HepG2 (cell line): ENCODE measurements at regions not wholly inside any gene's neighbourhood (a gene's known extent, or its start where the extent isn't known, plus 50 kb on each side); places are given as distances from the start of the nearest gene placed in this dataset.

Experiments used
- ATAC-seq: fragments of 200-7000 bp; cut with Tn5 transposase; 3 replicates; pipeline ENCODE4 v1.9.1; 2020; ENCODE audit warnings: mild to moderate bottlenecking, moderate library complexity
- BruUV-seq: library from RNA; stranded (reverse); fragments of 400-500 nt; replicated peaks from 2 replicates; lab custom pipeline; 2021; lab: Mats Ljungman, UMichigan
- CTCF ChIA-PET: fragments of 300-600 bp; formaldehyde crosslinking; extraction: SDS; loops from one replicate; lab custom pipeline; 2021; ENCODE audit warnings: low total read pairs, inconsistent platforms, low intra/inter-chr PET ratio; lab: Yijun Ruan, JAX
- POLR2A ChIA-PET: fragments of 350-600 bp; sonication (Branson Sonifier 250); formaldehyde crosslinking; loops from one replicate; lab custom pipeline; 2020; ENCODE audit warnings: antibody characterized with exemption, inconsistent platforms; lab: Yijun Ruan, JAX
- DNase-seq: peaks from one replicate; pipeline ENCODE4 v3.0.0-alpha.2; 2015; ENCODE audit warnings: low spot score
- FAIRE-seq: peaks from 3 replicates; lab custom pipeline; 2011; peaks lifted over from hg19 to GRCh38; lab: Jason Lieb, UNC
- H2AFZ ChIP-seq: one replicate; pipeline ENCODE4 v1.6.1; 2011; ENCODE audit warnings: low read length, inconsistent platforms
- H3K27ac ChIP-seq: fragments of 300-600 bp; 3 replicates; pipeline ENCODE4 v1.8.0; 2011; ENCODE audit warnings: mixed run types, mild to moderate bottlenecking, mixed read lengths, low read length, inconsistent platforms; ENCODE audit not compliant: insufficient read depth; ENCODE audit errors: extremely low read length
- H3K27me3 ChIP-seq, 2 experiments: fragments of 200-600 bp in 1 of 2; 2 replicates in 1 of 2; 3 replicates in 1 of 2; pipeline versions ENCODE4 v1.6.0 to v1.8.0; 2011; ENCODE audit warnings: low read length in 2 of 2, mild to moderate bottlenecking in 2 of 2, moderate library complexity in 2 of 2, inconsistent platforms in 1 of 2; ENCODE audit not compliant: insufficient read depth in 2 of 2, control insufficient read depth in 1 of 2
- H3K36me3 ChIP-seq, 2 experiments: fragments of 200-600 bp in 1 of 2; replicated peaks in 1 of 2; 2 replicates in 1 of 2; 3 replicates in 1 of 2; pipeline versions ENCODE4 v1.5.1 to v1.8.0; 2011; ENCODE audit warnings: low read length in 2 of 2, inconsistent platforms in 1 of 2; ENCODE audit not compliant: insufficient read depth in 2 of 2, control insufficient read depth in 1 of 2
- H3K4me1 ChIP-seq: 2 replicates; pipeline ENCODE4 v1.5.1; 2012; ENCODE audit warnings: low read length, inconsistent platforms; ENCODE audit not compliant: insufficient read depth
- H3K4me2 ChIP-seq: 2 replicates; pipeline ENCODE4 v1.6.0; 2011; ENCODE audit warnings: low read depth, low read length, inconsistent platforms
- H3K4me3 ChIP-seq, 3 experiments: fragments of 200-600 bp in 1 of 3; sonication (generic), shearing (Covaris generic) in 1 of 3; replicated peaks in 1 of 3; 2 replicates each; pipeline ENCODE4 v1.5.1; 2011 to 2016; ENCODE audit warnings: low read length in 3 of 3, inconsistent platforms in 2 of 3, low read depth in 2 of 3, mild to moderate bottlenecking in 2 of 3, control low read depth in 1 of 3, mixed read lengths in 1 of 3; ENCODE audit not compliant: insufficient read depth in 1 of 3
- H3K79me2 ChIP-seq: one replicate; pipeline ENCODE4 v1.6.1; 2011; ENCODE audit warnings: low read length, inconsistent platforms; ENCODE audit not compliant: insufficient read depth
- H3K9ac ChIP-seq: 2 replicates; pipeline ENCODE4 v1.6.0; 2011; ENCODE audit warnings: mild to moderate bottlenecking, low read depth, low read length, inconsistent platforms; ENCODE audit not compliant: insufficient read depth
- H3K9me3 ChIP-seq: 2 replicates; pipeline ENCODE4 v1.5.1; 2012; ENCODE audit warnings: mild to moderate bottlenecking, low read length
- H4K20me1 ChIP-seq: 2 replicates; pipeline ENCODE4 v1.6.0; 2011; ENCODE audit warnings: inconsistent platforms, mild to moderate bottlenecking, low read length, moderate library complexity; ENCODE audit not compliant: insufficient read depth
- HMG20A ChIP-seq: IDR thresholded peaks from 2 replicates; pipeline ENCODE4 v1.6.1; 2016; ENCODE audit warnings: borderline replicate concordance
- NFYB ChIP-seq: sonication (generic); formaldehyde crosslinking; IDR thresholded peaks from 2 replicates; pipeline ENCODE4 v1.4.0; 2020; ENCODE audit warnings: missing genetic modification reagents
- ZNF180 ChIP-seq: sonication (generic); formaldehyde crosslinking; IDR thresholded peaks from 2 replicates; pipeline ENCODE4 v1.4.0; 2020; ENCODE audit warnings: low read depth, missing genetic modification reagents, borderline replicate concordance
- ZNF572 ChIP-seq: sonication (generic); formaldehyde crosslinking; IDR thresholded peaks from 2 replicates; pipeline ENCODE4 v1.5.1; 2020; ENCODE audit warnings: mild to moderate bottlenecking, missing genetic modification reagents
- ZNF615 ChIP-seq: sonication (generic); formaldehyde crosslinking; IDR thresholded peaks from 2 replicates; pipeline ENCODE4 v1.5.0; 2020; ENCODE audit warnings: mild to moderate bottlenecking, missing genetic modification reagents, borderline replicate concordance
- ZSCAN29 ChIP-seq: sonication (generic); formaldehyde crosslinking; conservative IDR thresholded peaks from 2 replicates; pipeline ENCODE4 v1.4.0; 2020; ENCODE audit warnings: mild to moderate bottlenecking, missing genetic modification reagents
- WGBS: methylation state at CpG from one replicate; pipeline ENCODE4 v1.1.6; 2017; ENCODE audit warnings: low lambda C conversion rate; 5-methylcytosine and 5-hydroxymethylcytosine counted together
- in situ Hi-C: cut with HindIII; loops from 2 replicates; pipeline ENCODE4 v1.10.0; 2017; ENCODE audit warnings: low pct_unique_long_range_greater_than_20kb; ENCODE audit not compliant: extremely low pct_ligation_motif_present
- intact Hi-C: fragments of 100-400 bp; cut with micrococcal nuclease; formaldehyde crosslinking; loops from one replicate; pipeline ENCODE4 v1.10.0; 2022; ENCODE audit not compliant: unreplicated experiment
- TF ChIP-seq, protein P1 (sequence below): sonication (generic); formaldehyde crosslinking; IDR thresholded peaks from 2 replicates; pipeline ENCODE4 v1.5.0; 2020; ENCODE audit warnings: missing genetic modification reagents
- TF ChIP-seq, protein P2 (sequence below): sonication (generic); formaldehyde crosslinking; conservative IDR thresholded peaks from 2 replicates; pipeline ENCODE4 v1.4.0; 2020; ENCODE audit warnings: missing genetic modification reagents
- TF ChIP-seq, protein P3 (sequence below): sonication (generic); formaldehyde crosslinking; IDR thresholded peaks from 2 replicates; pipeline ENCODE4 v1.4.0; 2020; ENCODE audit warnings: missing genetic modification reagents, low read depth, mild to moderate bottlenecking, borderline replicate concordance
- TF ChIP-seq, protein P4 (sequence below): sonication (generic); formaldehyde crosslinking; IDR thresholded peaks from 2 replicates; pipeline ENCODE4 v1.4.0; 2020; ENCODE audit warnings: mild to moderate bottlenecking, low read depth, missing genetic modification reagents
- TF ChIP-seq, protein P5 (sequence below): sonication (generic); formaldehyde crosslinking; IDR thresholded peaks from 2 replicates; pipeline ENCODE4 v1.4.0; 2020; ENCODE audit warnings: mild to moderate bottlenecking, missing genetic modification reagents
- TF ChIP-seq, protein P6 (sequence below): fragments of 450-650 bp; IDR thresholded peaks from 2 replicates; pipeline ENCODE4 v1.6.1; 2017; ENCODE audit warnings: mild to moderate bottlenecking

DNA sequence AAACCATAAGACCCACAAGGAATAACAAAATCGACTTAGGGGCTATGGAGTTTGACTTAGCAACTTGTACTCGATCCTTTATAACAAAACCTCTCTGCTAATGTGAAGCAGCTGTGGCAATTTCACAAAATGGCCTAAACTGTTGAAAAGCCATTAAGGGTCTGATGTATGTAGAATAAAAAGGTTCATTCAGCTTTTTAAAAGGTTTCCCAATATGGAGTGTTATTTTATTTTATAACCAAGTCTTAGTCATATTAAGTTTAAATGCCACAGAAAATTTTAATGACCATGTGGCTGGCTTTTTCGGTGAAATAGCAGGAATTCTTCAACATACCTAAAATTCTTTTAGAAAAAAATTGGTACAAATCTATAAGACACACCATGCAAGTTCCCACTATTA, 291.8 kb upstream of the HAND2 start (continued):
- no peak for TF ChIP-seq ZSCAN29 (CRISPR knock-in tag)
- TF ChIP-seq, protein P1, sequence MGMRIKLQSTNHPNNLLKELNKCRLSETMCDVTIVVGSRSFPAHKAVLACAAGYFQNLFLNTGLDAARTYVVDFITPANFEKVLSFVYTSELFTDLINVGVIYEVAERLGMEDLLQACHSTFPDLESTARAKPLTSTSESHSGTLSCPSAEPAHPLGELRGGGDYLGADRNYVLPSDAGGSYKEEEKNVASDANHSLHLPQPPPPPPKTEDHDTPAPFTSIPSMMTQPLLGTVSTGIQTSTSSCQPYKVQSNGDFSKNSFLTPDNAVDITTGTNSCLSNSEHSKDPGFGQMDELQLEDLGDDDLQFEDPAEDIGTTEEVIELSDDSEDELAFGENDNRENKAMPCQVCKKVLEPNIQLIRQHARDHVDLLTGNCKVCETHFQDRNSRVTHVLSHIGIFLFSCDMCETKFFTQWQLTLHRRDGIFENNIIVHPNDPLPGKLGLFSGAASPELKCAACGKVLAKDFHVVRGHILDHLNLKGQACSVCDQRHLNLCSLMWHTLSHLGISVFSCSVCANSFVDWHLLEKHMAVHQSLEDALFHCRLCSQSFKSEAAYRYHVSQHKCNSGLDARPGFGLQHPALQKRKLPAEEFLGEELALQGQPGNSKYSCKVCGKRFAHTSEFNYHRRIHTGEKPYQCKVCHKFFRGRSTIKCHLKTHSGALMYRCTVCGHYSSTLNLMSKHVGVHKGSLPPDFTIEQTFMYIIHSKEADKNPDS (CRISPR knock-in tag): no peak

DNA sequence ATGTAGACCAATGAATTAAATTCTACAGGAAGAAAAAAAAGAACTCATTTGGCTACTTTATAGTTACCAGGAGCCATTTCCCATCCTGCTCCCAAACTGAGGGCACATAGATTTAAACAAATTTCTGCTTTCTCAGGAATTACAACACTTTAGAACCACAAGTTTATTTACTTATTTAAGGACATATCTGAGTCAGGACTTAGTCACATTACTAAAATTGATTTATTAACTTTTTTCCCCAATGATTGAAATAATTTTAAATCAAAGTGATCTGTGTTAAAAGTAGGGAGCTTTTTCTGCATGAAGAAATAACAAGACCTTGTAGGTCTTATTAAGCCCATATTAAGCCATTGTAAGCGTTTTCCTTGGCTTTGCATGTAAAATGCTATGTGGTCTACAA, 291.0 kb upstream of the HAND2 start:
- BruUV-seq: no TSS peak
- DNase-seq (no peak), ATAC-seq (no peak), FAIRE-seq (no peak)
- no peaks in the 10 kb centered on the region for H3K9me3 ChIP-seq
- ChIA-PET POLR2A (no interaction called here), CTCF (no interaction called here)
- no peak overlapping the region for H3K4me2 ChIP-seq
- in situ Hi-C loops (no loop called here), intact Hi-C loops (no loop called here)
- 4% methylated on average over 1 of the region's 1 CpG for WGBS
- H3K79me2 ChIP-seq: no peaks in the 10 kb centered on the region
- H3K27me3 ChIP-seq: no peaks in the 10 kb centered on the region
- H3K27ac ChIP-seq: no peak overlapping the region
- no peak overlapping the region for H2AFZ ChIP-seq
- no peaks in the 10 kb centered on the region for H3K4me1 ChIP-seq
- no peaks in the 10 kb centered on the region for H3K36me3 ChIP-seq
- no peaks in the 10 kb centered on the region for H4K20me1 ChIP-seq
- no peak overlapping the region for H3K4me3 ChIP-seq
- H3K9ac ChIP-seq: no peak overlapping the region
- TF ChIP-seq ZNF180 (CRISPR knock-in tag) (no peak), ZNF572 (no peak), ZNF615 (CRISPR knock-in tag) (no peak), NFYB (CRISPR knock-in tag) (no peak), HMG20A (no peak)
- TF ChIP-seq, protein P2, sequence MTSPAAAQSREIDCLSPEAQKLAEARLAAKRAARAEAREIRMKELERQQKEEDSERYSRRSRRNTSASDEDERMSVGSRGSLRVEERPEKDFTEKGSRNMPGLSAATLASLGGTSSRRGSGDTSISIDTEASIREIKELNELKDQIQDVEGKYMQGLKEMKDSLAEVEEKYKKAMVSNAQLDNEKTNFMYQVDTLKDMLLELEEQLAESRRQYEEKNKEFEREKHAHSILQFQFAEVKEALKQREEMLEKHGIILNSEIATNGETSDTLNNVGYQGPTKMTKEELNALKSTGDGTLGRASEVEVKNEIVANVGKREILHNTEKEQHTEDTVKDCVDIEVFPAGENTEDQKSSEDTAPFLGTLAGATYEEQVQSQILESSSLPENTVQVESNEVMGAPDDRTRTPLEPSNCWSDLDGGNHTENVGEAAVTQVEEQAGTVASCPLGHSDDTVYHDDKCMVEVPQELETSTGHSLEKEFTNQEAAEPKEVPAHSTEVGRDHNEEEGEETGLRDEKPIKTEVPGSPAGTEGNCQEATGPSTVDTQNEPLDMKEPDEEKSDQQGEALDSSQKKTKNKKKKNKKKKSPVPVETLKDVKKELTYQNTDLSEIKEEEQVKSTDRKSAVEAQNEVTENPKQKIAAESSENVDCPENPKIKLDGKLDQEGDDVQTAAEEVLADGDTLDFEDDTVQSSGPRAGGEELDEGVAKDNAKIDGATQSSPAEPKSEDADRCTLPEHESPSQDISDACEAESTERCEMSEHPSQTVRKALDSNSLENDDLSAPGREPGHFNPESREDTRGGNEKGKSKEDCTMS (CRISPR knock-in tag): no peak
- TF ChIP-seq, protein P3, sequence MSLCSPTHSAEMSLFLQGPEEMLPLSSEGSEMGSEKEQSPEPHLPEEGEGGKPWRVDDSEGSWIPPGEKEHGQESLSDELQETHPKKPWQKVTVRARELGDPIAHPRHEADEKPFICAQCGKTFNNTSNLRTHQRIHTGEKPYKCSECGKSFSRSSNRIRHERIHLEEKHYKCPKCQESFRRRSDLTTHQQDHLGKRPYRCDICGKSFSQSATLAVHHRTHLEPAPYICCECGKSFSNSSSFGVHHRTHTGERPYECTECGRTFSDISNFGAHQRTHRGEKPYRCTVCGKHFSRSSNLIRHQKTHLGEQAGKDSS (CRISPR knock-in tag): no peak
- TF ChIP-seq, protein P4, sequence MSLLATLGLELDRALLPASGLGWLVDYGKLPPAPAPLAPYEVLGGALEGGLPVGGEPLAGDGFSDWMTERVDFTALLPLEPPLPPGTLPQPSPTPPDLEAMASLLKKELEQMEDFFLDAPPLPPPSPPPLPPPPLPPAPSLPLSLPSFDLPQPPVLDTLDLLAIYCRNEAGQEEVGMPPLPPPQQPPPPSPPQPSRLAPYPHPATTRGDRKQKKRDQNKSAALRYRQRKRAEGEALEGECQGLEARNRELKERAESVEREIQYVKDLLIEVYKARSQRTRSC (CRISPR knock-in tag): no peak
- TF ChIP-seq, protein P5, sequence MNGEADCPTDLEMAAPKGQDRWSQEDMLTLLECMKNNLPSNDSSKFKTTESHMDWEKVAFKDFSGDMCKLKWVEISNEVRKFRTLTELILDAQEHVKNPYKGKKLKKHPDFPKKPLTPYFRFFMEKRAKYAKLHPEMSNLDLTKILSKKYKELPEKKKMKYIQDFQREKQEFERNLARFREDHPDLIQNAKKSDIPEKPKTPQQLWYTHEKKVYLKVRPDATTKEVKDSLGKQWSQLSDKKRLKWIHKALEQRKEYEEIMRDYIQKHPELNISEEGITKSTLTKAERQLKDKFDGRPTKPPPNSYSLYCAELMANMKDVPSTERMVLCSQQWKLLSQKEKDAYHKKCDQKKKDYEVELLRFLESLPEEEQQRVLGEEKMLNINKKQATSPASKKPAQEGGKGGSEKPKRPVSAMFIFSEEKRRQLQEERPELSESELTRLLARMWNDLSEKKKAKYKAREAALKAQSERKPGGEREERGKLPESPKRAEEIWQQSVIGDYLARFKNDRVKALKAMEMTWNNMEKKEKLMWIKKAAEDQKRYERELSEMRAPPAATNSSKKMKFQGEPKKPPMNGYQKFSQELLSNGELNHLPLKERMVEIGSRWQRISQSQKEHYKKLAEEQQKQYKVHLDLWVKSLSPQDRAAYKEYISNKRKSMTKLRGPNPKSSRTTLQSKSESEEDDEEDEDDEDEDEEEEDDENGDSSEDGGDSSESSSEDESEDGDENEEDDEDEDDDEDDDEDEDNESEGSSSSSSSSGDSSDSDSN (CRISPR knock-in tag): no peak
- TF ChIP-seq, protein P6, sequence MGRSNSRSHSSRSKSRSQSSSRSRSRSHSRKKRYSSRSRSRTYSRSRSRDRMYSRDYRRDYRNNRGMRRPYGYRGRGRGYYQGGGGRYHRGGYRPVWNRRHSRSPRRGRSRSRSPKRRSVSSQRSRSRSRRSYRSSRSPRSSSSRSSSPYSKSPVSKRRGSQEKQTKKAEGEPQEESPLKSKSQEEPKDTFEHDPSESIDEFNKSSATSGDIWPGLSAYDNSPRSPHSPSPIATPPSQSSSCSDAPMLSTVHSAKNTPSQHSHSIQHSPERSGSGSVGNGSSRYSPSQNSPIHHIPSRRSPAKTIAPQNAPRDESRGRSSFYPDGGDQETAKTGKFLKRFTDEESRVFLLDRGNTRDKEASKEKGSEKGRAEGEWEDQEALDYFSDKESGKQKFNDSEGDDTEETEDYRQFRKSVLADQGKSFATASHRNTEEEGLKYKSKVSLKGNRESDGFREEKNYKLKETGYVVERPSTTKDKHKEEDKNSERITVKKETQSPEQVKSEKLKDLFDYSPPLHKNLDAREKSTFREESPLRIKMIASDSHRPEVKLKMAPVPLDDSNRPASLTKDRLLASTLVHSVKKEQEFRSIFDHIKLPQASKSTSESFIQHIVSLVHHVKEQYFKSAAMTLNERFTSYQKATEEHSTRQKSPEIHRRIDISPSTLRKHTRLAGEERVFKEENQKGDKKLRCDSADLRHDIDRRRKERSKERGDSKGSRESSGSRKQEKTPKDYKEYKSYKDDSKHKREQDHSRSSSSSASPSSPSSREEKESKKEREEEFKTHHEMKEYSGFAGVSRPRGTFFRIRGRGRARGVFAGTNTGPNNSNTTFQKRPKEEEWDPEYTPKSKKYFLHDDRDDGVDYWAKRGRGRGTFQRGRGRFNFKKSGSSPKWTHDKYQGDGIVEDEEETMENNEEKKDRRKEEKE: no peak
